Astrocyte of the spinal cord (primary cell): ENCODE measurements at regions not wholly inside any gene's neighbourhood (a gene's known extent, or its start where the extent isn't known, plus 50 kb on each side); places are given as distances from the start of the nearest gene placed in this dataset.

Source experiments
- DNase-seq: peaks from one replicate; pipeline ENCODE4 v3.0.0; 2011; ENCODE audit warnings: low read depth, low spot score
- H3K4me3 ChIP-seq: 2 replicates; pipeline ENCODE4 v1.5.1; 2011; ENCODE audit warnings: low read depth, mild to moderate bottlenecking, low read length, moderate library complexity
- CTCF ChIP-seq: IDR thresholded peaks from 2 replicates; pipeline ENCODE4 v1.5.1; 2012; ENCODE audit warnings: low read depth, mild to moderate bottlenecking, low read length, inconsistent platforms
- in situ Hi-C: cut with HindIII; loops from 2 replicates; pipeline ENCODE4 v1.10.0; 2017; ENCODE audit warnings: low sequenced_read_pairs

GRCh38 chr19:31512181-31512970 is 163.1 kb upstream of the TSHZ3 start:
- H3K4me3 ChIP-seq = no peak overlapping the region
- in situ Hi-C loops = no loop called here
- DNase-seq = no peak
- no peak for TF ChIP-seq CTCF

DNA sequence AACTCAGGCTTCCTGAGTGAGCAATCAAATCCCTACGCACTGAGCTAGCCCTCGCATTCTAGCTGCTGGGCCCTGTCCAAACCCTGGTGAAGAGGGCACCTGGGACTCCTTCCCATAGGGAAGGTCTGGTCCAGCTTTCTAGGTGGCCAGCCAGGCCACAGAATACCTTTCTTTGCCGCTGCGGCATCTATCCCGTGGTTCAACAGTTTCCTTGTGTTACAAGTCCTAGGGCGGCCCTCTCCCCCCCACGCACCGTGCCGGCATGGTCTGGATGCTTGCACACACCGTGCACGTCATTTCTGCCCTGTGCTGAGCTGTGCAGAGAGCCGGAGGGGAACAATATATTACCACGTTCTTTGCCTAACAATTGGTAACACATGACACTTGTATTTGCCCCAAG is 164.6 kb upstream of the TSHZ3 start:
- in situ Hi-C loops = no loop called here
- no peak for TF ChIP-seq CTCF
- H3K4me3 ChIP-seq = no peak overlapping the region
- DNase-seq = no peak

GRCh38 chr19:31515931-31516330 is 166.7 kb upstream of the TSHZ3 start:
- no peak overlapping the region for H3K4me3 ChIP-seq
- in situ Hi-C loops = no loop called here
- no peak for TF ChIP-seq CTCF
- no peak for DNase-seq

GRCh38 chr19:31516756-31517155 is 167.5 kb upstream of the TSHZ3 start:
- no peak overlapping the region for H3K4me3 ChIP-seq
- in situ Hi-C loops = no loop called here
- no peak for TF ChIP-seq CTCF
- no peak for DNase-seq

GRCh38 chr19:31517224-31518180 is 168.3 kb upstream of the TSHZ3 start:
- in situ Hi-C loops = no loop called here
- no peak for DNase-seq
- no peak for TF ChIP-seq CTCF
- H3K4me3 ChIP-seq = no peak overlapping the region

DNA sequence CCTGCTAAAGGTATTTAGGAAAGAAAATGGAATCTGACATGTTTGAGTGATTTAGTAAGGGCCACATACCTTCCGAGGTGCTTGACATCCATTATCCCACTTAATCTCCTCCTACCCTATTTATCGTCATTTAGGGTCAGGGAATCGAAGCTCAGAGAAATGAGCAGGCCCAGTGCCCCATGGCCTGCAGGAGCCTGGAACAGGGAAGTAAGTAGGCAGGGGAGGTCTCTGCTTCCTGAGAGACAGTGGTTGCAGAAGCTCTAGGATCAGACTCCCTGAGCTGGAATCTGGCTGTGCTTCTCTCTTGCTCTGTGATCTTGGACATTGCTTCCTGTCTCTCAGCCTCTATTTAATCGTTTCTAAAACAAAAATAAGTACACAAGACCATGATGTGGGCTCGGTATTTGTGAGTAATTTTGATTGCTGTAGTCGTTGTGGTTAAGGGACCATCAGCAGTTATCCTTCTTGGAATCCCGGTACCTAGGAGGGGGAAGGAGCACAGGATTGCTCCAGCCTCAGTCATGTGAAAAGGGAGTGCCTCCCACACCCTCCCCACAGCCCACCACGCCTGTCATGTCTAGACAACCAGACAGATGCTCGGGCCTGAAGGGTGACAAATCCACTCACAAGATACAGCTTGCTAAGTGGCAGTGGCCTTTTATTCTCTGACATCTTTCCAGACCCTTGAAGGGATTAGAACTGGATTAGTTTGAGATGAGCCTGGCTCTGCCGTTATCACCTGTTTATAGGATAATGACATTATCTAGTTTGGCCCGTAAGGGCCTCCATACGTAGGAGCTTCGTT is 169.2 kb upstream of the TSHZ3 start:
- in situ Hi-C loops = no loop called here
- TF ChIP-seq CTCF = no peak
- DNase-seq = no peak
- H3K4me3 ChIP-seq = no peak overlapping the region
